ENCODE measurements at regions not wholly inside any gene's neighbourhood (a gene's known extent, or its start where the extent isn't known, plus 50 kb on each side); places are given as distances from the start of the nearest gene placed in this dataset.

DNA sequence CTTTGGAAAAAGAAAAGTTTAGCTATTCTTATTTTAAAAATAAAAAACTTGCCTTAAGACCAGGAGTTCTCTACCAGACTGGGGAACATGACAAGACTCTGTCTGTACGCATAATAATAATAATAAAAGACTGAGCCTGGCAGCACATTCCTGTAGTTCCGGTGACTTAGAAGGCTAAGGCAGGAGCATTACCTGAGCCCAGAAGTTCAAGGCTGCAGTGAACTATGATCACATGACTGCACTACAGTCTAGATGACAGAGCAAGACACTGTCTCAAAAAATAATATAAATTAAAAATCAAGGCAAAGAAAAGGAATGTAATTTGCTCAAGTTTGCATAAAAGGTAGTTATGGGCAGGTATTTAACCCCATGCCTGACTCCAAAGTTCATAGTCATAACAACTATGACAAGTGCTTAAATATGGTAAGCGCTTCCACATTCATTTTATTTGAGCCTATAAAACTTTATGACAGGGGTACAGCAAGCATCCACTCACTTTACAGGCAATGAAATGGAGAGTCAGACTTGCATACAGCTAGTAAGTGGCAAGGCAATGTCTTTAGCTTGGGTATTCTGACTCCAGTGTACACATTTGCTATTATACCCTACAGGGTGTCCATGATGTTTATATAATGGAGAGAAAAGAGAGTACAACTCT is 1567.8 kb upstream of the PIK3C3 start:
- Histone ChIP-seq H3K27me3 (replicated peaks in 1 of 2; ENCODE audit: control insufficient read depth in 2 of 2, insufficient read depth in 2 of 2, low read length in 1 of 2) (no peaks in the 10 kb centered on the region), H3K9me3 (replicated peaks; ENCODE audit: control insufficient read depth, insufficient read depth, low read length) (no peaks in the 10 kb centered on the region), H2AFZ (ENCODE audit: control insufficient read depth, low read depth, low read length) (no peak overlapping the region), H3K4me1 (ENCODE audit: control insufficient read depth, insufficient read depth, low read length) (no peaks in the 10 kb centered on the region), H3K9ac (ENCODE audit: control insufficient read depth, insufficient read depth, low read length) (no peak overlapping the region), H4K20me1 (ENCODE audit: control insufficient read depth, insufficient read depth) (no peaks in the 10 kb centered on the region), H3K36me3 (ENCODE audit: control insufficient read depth in 2 of 2, insufficient read depth in 2 of 2, low read length in 1 of 2) (no peaks in the 10 kb centered on the region), H3K4me2 (ENCODE audit: control insufficient read depth, insufficient read depth) (no peak overlapping the region), H3K27ac (ENCODE audit: control insufficient read depth, insufficient read depth) (no peak overlapping the region), H3K4me3 (no peak overlapping the region), H3K79me2 (ENCODE audit: control insufficient read depth, insufficient read depth, low read length) (no peaks in the 10 kb centered on the region)
- no peak for DNase-seq (ENCODE audit: low read depth, low spot score)
- FAIRE-seq, result no peak
- TF ChIP-seq SPI1 (IDR thresholded peaks at IDR 0.05; ENCODE audit: borderline replicate concordance, insufficient read depth, low read depth, low read length), result no peak
- TF ChIP-seq GABPA (IDR thresholded peaks at IDR 0.05; ENCODE audit: low read depth), result no peak
- TF ChIP-seq SMARCA5 (IDR thresholded peaks at IDR 0.05), result no peak
- no peak for TF ChIP-seq YY1 (IDR thresholded peaks at IDR 0.05; ENCODE audit: low read depth, low read length)
- TF ChIP-seq, protein P1, sequence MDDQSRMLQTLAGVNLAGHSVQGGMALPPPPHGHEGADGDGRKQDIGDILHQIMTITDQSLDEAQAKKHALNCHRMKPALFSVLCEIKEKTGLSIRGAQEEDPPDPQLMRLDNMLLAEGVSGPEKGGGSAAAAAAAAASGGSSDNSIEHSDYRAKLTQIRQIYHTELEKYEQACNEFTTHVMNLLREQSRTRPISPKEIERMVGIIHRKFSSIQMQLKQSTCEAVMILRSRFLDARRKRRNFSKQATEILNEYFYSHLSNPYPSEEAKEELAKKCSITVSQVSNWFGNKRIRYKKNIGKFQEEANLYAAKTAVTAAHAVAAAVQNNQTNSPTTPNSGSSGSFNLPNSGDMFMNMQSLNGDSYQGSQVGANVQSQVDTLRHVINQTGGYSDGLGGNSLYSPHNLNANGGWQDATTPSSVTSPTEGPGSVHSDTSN (IDR thresholded peaks at IDR 0.05; ENCODE audit: insufficient replicate concordance, low read depth, low read length), result no peak
- no peak for TF ChIP-seq USF1 (IDR thresholded peaks at IDR 0.05; ENCODE audit: borderline replicate concordance, extremely low read length, insufficient read depth, low read depth, low read length)
- TF ChIP-seq EGR1 (IDR thresholded peaks at IDR 0.05; ENCODE audit: borderline replicate concordance in 1 of 2, low read depth in 2 of 2, low read length in 2 of 2), result no peak
- TF ChIP-seq ZZZ3 (IDR thresholded peaks at IDR 0.05; ENCODE audit: control insufficient read depth, insufficient read length, low read depth), result no peak
- no peak for TF ChIP-seq BCL11A (IDR thresholded peaks at IDR 0.05; ENCODE audit: low read depth, low read length)
- no peak for TF ChIP-seq ZNF207 (IDR thresholded peaks at IDR 0.05; ENCODE audit: borderline replicate concordance)
- TF ChIP-seq ZNF622 (IDR thresholded peaks at IDR 0.05), result no peak
- ChIA-PET RAD21 (ENCODE audit: unreplicated experiment) (no interaction called here), SMC1A (ENCODE audit: uncharacterized antibody, unreplicated experiment) (no interaction called here), CTCF (no interaction called here), POLR2A (no interaction called here)
- no peak for ATAC-seq
- in situ Hi-C loops (cut with MboI), result no loop called here
- intact Hi-C loops (cut with micrococcal nuclease; ENCODE audit: unreplicated experiment), result no loop called here
- 44% methylated on average over 3 of the region's 3 CpGs for WGBS (ENCODE audit: insufficient coverage, insufficient replicate concordance, low lambda C conversion rate, missing lambda C conversion rate)
- no TSS peak for BruUV-seq (replicated peaks)

All from GM12878 (cell line).